Loucy (cell line): ENCODE measurements at regions not wholly inside any gene's neighbourhood (a gene's known extent, or its start where the extent isn't known, plus 50 kb on each side); places are given as distances from the start of the nearest gene placed in this dataset.

ENCODE experiments used
- EZH2phosphoT487 ChIP-seq: fragments of 200-600 bp; IDR thresholded peaks from 2 replicates; pipeline ENCODE4 v1.6.1; 2018; ENCODE audit warnings: antibody characterized with exemption, mild to moderate bottlenecking, moderate library complexity, borderline replicate concordance
- TF ChIP-seq, protein P1 (sequence below): fragments of 200-600 bp; sonication (generic); conservative IDR thresholded peaks from 2 replicates; pipeline ENCODE4 v1.5.1; 2014; ENCODE audit warnings: mild to moderate bottlenecking, antibody characterized with exemption, low read length

DNA sequence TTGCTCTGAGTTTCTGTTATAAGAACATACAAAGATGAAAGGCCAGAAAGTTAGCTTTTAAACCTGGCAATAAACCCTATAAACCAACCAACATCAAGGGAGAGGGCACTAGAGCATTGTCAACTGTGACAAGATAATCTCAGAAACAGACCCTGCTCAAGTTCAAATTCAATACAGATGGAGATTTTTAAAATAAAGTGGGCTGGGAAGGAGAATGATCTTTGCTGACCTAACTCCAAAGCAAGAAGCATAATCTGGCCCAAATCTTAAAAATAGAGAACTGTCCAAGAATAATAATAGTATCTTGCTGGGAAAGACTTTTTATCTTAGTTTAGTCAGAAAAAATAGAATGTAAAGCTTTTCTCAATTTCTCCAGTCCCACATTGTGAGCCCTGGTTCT, 485.5 kb downstream of the DISC1 start:
- TF ChIP-seq, protein P1, sequence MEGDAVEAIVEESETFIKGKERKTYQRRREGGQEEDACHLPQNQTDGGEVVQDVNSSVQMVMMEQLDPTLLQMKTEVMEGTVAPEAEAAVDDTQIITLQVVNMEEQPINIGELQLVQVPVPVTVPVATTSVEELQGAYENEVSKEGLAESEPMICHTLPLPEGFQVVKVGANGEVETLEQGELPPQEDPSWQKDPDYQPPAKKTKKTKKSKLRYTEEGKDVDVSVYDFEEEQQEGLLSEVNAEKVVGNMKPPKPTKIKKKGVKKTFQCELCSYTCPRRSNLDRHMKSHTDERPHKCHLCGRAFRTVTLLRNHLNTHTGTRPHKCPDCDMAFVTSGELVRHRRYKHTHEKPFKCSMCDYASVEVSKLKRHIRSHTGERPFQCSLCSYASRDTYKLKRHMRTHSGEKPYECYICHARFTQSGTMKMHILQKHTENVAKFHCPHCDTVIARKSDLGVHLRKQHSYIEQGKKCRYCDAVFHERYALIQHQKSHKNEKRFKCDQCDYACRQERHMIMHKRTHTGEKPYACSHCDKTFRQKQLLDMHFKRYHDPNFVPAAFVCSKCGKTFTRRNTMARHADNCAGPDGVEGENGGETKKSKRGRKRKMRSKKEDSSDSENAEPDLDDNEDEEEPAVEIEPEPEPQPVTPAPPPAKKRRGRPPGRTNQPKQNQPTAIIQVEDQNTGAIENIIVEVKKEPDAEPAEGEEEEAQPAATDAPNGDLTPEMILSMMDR, result no peak
- TF ChIP-seq EZH2phosphoT487, result no peak
